Activated T-cell treated with anti-CD3 and anti-CD28 coated beads, Interleukin-2, amount 50 U/mL, for 48 hours (primary cell): ENCODE measurements at regions not wholly inside any gene's neighbourhood (a gene's known extent, or its start where the extent isn't known, plus 50 kb on each side); places are given as distances from the start of the nearest gene placed in this dataset.
"Not testable (repeated sequence)": the region's sequence is repeated elsewhere in the genome, so short reads cannot be mapped to it uniquely, and the experiment has no call there.

Experiments used
- DNase-seq, 2 experiments: peaks; one replicate each; pipeline ENCODE4 v3.0.0-alpha.2; 2020

DNA sequence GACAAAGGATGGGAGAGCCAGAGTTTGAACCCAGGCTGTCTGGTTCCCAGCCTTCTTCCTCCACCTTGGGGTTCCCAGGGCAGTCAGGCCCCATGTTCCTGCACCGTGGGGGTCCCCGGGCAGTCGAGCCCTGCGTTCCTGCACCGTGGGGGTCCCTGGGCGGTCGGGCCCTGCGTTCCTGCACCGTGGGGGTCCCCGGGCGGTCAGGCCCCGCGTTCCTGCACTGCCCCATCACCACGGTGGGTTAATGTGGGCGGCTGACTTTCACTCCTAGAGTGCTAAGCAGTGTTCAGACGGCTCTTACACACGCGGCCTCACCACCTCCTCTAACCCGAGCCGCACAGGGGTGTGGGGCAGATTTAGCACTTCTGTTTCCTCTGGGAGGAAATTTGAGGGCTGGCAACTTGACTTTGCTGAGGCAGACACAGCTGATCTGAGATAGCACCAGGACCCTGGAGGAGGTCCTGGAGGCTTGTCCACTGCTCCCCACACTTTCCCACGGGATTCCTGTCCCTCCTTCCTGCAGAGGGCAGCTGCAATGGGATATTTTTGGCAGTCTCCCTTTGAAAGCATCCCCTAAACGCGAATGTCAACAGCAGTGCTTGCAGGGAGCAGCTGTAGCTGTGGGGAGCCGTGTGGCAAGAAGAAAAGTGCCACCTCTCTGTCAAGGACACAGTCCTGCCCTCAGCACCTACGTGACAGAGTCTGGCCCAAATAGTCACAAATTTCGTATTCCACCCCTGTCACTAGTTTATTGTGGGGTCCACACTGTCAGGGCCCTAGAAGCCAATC lies 239.4 kb downstream of the TEX29 start:
- DNase-seq = no peak

DNA sequence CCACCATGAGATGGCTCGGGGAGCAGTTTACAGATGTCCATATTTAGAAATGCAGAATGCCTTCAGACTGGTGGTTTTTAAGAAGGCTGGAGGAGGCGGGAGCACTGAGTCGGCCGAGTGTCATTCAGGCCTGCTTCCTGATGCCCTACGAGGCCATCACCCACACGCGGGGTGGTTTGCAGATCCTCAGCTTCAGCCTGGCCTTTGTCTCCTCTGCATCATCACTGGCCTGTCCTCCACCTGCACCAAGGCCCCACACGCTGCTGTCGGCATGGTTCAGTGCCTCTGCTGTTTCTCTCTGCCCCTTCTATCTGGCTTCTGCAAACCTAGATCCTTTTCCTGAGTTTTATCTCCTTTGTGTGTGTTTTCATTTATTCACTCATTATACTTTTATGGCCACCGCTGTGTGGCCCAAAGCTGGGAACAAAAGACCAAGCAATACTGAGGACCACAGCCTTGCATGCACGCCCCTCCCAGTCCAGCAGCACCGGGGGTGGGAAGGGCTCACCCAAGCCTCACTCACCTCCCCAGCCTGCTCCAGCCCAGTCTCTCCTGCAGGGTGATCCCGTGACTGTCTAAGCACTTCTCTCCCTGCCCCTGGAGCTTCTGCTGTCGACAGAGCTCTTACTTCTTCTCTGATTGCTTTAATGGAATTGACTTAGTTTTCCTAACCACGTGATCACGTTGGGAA lies 240.8 kb downstream of the TEX29 start:
- no peak for DNase-seq

DNA sequence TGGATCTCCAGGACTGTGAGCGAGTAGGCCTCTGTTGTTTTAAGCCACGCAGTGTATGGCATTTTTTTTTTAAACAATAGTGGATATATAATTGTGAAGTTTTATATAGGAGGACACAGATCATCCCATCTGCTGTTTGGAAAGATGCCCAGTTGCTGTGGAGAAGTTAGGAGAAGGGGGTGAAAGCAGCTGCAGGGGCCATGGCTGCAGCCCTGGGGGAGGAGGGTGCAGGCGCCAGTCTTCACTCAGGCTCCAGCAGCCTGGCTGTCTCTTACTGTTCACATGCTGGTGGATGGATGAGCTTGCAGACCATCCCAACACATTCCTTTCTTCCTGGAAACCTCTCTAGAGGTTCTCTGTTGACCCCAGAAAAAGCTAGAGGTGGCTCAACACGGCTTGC lies 242.3 kb downstream of the TEX29 start:
- no peak for DNase-seq

DNA sequence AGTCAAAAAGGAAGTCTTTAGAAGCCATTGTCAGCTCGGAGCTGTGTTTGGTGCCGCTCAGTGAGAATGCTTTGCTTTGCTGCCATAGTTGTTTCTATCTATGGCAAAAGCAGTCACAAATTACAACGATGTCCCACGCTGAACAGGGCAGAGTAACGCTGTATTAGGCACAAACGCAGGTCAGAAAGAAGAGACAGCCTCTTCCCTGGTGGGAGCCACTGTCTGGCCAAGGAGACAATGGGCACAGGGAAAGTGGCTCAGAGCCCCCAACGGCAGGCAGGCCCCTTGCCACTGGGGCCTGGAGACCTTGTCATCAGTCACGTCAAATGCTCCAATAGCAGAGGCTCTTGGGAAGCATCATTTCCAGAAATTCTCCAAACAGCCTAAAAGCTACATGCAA lies 244.2 kb downstream of the TEX29 start:
- DNase-seq = no peak

DNA sequence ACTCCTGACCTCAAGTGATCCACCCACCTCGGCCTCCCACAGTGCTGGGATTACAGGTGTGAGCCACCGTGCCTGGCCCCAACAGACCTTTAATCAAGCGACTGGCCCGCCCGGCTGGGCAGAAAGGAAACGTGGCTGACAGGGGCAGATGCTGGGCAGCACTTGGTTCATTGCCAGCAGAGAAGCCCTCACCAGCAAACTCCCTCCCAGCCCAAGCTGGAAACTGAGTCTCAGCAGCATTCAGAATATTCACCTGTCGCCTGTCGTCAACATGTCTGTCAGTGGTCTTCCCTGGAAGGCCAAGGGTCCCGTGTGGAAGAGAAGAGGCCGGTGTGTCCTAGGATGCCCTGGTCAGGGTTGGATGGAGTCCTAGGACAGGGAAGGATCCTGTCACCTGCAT lies 245.0 kb downstream of the TEX29 start:
- no peak for DNase-seq

DNA sequence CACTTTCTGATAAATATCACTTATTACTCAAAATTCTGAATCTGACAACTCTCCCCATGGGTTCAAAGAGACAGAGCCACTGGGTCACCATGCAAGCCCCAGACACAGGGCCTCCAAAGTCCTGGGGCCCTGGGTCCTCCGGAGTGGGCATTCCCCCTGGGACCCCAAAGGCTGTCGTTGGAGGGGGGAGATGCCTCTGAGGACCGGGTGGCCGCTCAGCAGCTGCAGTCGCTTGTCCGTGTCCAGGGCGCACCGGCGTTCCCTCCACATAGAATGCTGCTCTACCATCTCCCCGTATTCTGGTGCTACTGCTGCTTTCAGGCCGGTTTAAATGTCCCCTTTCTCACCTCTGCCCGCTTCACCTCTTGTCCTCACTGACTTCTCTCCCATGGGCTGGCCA lies 246.1 kb downstream of the TEX29 start:
- DNase-seq = no peak

DNA sequence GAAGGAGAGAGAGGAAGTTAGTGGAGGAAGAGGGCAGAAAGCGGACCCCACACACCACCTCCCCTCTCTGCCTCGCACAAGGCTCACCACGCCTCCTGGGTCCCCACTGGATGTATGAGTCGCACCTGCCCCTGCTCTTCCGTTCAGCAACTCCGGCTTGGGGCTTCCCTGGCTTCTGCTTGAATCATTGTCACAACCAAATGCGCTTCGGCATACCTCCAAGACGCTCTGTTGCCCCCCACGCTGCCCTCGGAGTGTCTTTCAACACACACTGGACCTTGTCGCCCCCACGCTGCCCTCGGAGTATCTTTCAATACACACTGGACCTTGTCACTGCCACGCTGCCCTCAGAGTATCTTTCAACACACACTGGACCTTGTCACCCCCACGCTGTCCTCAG lies 247.2 kb downstream of the TEX29 start:
- no peak for DNase-seq

DNA sequence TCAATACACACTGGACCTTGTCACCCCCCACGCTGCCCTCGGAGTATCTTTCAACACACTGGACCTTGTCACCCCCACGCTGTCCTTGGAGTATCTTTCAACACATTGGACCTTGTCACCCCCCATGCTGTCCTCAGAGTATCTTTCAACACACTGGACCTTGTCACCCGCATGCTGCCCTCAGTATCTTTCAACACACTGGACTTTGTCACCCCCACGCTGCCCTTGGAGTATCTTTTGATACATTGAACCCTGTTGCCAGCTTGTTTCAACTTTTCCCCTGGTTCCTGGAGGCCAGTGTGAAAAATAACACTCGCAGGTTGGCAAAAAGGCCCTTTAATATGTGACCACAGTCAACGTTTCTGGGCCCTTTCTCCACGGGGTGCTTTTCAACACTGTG lies 247.8 kb downstream of the TEX29 start:
- DNase-seq = no peak

DNA sequence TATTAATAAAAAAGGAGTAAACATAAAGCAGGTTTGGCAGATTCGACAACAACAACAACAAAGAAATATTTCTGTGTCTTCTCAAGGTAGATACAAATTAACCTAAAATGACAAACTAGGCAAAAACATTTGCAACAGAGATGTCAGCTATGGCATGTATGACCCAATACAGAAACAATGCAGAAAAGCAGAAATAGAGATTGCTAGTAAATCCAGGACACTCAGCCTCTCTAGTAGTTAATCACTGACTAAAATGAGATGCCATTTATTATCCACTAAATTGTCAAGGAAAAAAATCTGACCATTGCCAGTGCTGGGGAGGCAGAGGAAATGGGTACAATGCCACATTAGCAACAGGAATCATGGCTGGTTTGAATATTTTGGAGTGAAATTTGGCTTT lies 250.5 kb downstream of the TEX29 start:
- no peak for DNase-seq

DNA sequence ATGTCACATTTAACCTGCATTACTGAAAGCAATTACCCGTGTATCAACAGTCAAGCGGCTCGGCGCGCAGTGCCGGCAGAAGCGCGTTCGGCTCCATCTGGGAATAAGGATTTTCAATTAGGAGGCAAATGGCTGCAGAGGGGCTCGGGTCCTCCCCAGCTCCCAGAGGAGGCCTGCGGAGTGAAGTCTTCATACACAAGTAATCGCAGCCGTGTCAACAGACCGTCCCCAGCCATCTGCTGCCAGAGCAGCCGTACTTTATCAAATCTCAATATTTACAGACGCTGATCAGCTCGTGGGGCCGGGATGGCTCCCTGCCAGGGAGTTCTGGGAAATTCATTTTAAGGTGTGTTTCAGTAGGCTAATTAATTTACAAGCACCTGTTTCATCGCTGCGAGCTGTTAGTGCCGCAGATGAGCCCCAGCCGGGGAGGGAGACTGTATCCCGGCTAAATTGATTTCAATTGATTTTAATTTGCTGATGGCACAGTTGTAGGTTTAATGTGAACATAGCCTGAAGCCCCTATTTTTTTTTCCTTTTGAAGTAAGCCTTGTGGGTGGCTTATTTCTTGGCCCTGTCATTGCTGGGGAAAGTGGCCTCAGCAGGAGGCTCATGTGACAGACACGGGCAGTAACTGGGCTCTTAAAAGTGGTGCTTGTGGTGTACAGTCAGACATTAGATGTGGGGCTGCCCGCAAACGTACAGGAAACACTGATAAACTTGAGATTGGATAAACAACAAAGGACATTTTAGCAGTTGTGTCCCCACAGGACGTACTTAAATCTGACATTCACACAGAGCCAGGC lies 252.7 kb downstream of the TEX29 start:
- DNase-seq = no peak

DNA sequence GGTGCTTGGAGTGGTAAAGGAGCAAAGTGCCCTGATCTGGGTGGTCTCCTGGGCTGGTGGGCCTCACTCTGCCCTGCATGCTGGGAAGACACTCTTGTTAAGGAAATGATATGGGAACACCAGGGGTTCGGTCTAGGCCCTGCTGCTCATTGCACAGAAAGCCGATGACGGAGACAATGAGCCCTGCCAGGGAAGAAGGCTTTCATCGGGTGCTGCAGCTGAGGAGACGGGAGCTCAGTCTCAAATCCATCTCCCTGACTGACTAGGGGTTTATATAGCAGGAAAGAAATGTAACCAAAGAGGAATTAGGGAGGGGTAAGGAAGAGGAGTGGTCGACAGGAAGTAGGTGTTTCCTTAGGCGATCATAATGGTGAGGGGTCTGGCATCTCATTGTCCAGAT lies 253.4 kb downstream of the TEX29 start:
- DNase-seq = no peak

DNA sequence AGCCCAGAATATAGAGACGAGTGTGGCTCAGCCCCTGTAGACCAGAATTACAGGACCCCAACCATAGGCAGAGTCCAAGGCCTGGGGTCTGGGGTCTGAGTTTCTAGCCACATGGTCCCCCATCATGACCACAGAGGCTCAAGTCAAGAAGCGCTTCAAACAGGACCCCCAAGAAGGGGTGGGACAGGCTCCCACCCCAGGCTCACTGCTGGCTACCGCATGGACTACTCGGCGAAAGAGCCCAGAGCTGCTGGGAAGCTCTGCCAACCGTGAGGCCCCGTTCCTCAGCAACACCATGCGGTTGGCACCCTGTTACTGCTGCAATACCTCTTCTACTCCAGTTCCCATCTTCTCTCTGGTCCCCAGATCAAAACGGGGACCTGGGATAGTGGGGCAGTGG lies 254.8 kb downstream of the TEX29 start:
- no peak for DNase-seq

DNA sequence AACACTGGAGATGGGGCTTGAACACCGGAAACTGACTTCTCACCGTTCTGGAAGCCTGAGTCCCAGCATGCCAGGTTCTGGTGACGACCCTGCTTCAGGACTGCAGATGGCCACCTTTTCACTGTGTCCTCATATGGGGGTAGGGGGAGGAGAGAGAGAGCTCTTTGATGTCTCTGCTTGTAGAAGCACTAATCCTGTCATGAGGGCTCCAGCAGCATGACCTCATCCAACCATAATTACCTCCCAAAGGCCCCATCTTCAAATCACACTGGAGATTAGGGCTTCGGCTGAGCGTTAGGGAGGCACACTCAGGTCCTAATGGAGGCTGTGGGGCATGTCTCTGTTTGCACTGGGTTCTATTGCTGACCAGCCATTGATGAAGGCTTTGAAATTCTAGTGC lies 255.3 kb downstream of the TEX29 start:
- no peak for DNase-seq

DNA sequence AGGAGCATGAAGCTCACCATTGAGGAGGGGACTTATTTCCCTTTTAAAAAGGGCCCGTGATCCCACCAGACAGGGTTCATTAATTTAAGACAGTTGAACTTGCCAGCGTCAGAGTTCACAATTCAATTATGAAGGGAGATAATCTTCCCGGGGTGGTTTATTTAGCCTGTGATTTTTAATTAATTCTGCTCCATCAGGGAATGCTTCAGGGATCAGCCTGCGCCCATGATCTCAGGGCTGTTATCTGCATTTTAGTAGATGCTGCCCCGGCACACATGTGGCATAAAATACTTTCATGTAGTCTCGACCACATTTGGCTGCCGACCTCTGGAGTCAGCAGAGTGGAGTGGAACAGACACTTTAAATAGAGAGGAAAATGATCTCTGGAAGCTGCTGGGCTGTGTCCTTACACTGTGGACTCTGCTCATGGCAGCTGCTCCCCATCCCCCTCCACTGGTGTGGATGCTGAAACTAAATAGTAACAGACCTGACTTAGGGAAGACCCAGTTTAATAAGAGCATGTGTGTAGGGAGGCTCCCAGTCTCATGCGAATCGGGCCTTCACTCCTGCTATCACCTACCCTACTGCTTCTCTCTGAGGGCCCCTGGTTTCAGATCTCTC lies 256.9 kb downstream of the TEX29 start:
- no peak for DNase-seq

DNA sequence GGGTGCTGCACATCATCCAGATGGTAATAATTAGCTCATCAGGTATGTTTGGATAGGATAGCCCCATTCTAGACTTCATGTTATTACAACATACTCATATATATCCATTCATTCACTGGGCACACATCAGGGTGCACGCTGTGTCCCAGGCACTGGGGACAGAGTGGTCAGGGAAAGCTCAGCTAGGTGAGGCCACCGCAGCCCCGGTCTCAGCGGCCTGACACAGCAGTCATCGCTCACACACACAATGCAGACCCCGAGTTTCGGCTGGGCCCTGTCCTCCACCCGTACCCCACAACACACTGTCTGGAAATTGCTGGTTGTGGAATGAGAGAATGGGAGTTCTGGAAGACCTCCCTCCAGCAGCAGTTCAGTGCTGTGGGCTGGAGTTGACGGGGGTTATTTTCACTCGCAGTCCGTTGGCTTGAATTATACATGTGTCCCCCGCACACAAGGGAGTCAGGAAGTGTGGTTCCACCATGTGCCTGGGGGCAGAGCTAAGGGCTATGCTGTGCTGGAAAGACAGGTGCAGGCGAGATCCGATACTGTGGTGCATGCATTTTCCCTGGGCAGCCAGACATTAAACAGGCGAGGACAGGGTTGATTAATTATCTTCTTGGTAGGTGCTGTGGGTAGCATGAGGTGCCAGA lies 257.6 kb downstream of the TEX29 start:
- DNase-seq = no peak

DNA sequence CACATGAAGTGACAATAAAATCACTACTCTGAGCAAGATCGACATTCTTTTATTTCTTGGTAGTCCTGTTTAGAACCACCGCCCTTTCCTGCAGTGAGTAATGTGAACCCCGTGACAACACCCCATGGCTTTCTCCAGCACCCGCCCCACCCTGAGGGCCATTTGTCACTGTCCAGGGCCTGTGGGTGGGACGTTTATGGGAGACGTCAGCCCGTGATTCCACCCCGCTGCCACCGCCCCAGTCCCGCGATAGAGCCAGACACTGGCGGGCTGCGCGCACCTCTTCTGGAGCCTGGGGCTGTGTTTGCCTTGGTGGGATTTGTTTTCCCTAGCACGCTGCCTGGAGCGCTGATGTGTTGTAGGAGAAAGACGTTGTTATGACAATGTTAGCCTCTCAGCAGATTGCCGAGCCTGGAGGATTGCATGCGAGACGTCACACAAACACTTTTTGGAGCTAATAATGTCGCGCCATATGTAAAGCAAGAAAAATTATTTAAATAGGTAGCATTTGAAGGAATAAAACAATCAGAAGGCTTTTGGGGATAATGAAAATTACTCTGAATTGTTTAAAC lies 263.7 kb downstream of the TEX29 start:
- no peak for DNase-seq

DNA sequence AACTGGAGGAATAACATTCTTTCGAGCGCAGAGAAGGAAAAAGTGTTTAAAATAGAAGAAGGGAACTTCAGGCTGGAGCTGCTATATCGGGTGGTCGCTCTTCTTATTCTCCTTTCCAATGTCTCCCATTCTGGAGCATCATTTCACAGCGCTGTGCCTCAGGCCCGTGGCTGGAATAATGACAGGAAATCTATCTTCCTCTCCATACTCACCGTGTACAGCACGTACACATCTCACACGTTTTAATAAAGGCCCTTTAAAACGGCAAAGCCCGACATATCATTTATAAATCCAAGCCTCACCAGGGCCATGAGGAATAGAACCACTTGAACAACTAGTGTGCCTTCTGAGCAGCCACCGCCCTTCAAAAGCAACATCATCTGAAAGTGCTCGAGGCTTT lies 264.4 kb downstream of the TEX29 start:
- DNase-seq = no peak

DNA sequence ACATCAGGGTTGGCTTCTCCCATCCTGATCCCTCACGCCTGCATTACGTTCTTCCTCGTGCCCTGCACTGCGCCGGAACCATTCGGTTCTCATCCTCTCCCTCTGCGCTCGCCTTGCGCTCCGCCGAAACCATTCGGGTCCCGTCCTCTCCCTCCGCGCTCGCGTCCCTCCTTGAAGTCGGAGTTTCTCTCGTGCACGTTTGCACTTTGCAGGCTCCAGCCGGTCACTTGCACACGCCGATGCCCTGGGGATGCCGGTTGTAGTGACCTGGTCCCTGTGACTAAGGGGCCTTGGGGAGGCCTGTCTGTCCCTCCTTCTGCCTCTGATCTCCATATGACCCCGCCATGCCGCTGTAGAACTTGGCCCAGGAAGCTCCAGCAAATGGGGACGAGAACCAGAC lies 265.8 kb downstream of the TEX29 start:
- no peak for DNase-seq

DNA sequence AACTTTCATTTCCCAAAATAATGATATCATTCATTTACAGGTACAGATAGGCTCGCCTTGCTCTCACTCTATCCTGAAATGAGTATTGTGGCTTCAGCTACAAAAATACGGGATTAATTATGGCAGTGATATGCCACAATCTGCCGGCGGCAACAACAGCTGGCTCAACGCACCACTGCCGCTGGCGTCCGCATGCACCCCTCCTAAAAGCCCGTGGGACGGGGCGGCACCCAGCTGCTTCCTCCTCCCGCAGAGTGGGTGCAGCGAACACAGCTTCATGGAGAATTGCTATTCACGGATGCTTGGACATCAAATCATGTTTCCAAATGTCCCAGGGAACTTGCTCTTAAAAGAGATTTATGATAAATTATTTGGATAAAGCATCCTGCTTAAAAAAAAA lies 266.8 kb downstream of the TEX29 start:
- DNase-seq = no peak

DNA sequence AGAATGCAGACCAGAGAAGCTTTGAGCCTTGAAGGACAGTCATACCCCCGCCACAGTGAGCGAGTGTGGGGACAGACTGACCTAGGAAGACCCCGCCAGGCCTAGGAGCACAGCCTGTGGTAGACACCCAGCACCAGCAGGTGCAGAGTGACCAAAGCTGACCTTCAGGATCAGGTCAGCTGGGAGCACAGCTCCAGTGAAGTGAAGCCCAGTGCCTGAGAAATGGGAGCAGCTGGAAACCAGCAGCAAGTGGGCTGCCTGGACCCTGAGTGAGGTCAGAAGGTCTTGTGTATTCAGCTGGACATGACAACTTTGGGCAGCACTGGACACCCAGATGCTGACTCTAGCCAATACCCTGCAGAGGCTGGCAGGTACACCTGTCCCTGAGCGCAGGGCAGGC lies 268.9 kb downstream of the TEX29 start:
- DNase-seq = no peak

DNA sequence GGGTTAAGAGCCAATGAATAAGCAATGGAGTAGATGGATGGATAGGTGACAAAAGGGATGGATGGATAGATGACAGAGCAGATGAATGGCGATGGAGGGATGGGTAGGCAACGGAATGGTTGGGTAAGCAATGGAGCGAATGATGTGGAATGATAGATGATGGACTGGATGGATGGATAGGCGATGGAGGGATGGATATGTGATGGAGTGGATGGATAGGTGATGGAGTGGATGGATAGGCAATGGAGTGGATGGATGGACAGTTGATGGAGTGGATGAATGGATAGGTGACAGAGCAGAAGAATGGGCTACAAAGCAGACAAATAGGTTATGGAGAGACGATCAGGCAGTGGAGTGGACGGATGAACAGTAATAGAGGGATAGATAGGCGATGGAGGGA lies 269.6 kb downstream of the TEX29 start:
- DNase-seq = no peak

DNA sequence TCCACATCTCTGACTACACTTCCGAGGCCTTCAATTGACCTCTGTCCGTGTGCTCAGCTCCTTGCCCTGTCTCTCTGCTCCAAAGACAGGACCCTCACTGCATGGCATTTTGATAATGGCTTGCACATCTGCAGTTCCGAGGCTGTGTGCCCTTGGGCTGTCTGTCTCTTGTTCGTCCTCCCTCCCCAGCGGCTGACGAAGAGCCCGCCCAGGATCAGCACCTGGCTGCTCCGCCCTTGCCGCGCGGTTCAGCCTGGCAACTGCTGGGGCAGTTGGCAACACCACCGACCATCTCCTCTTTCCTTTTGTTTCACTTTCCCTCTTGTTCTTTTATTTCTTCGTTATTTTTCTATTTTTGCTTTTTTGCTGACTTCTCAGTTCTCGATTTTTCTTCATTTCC lies 270.4 kb downstream of the TEX29 start:
- DNase-seq = no peak

DNA sequence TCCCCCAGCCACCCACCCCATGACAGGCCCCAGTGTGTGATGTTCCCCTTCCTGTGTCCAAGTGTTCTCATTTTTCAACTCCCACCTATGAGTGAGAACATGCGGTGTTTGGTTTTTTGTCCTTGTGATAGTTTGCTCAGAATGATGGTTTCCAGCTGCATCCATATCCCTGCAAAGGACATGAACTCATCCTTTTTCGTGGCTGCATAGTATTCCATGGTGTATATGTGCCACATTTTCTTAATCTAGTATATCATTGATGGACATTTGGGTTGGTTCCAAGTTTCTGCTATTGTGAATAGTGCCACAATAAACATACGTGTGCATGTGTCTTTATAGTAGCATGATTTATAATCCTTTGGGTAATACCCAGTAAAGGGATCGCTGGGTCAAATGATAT lies 273.0 kb downstream of the TEX29 start:
- not testable (repeated sequence) for DNase-seq
